Endothelial cell of umbilical vein (primary cell): ENCODE measurements at regions not wholly inside any gene's neighbourhood (a gene's known extent, or its start where the extent isn't known, plus 50 kb on each side); places are given as distances from the start of the nearest gene placed in this dataset.

Source experiments
- BruUV-seq: library from RNA; stranded (reverse); fragments of 400-500 nt; replicated peaks from 2 replicates; lab custom pipeline; 2021; lab: Mats Ljungman, UMichigan
- CTCF ChIA-PET: fragments of 300-600, 350-600 bp; sonication (Branson Sonifier 250); formaldehyde crosslinking; loops from one replicate; lab custom pipeline; 2021; ENCODE audit warnings: antibody characterized with exemption, inconsistent platforms; lab: Charles Lee
- POLR2A ChIA-PET: fragments of 300-600, 350-600 bp; sonication (Branson Sonifier 250); formaldehyde crosslinking; loops from one replicate; lab custom pipeline; 2021; ENCODE audit warnings: antibody characterized with exemption, inconsistent platforms; lab: Charles Lee
- DNase-seq: peaks from one replicate; pipeline ENCODE4 v3.0.0-alpha.2; 2011; ENCODE audit warnings: low read depth, low spot score
- FAIRE-seq: peaks from 2 replicates; lab custom pipeline; 2011; peaks lifted over from hg19 to GRCh38; lab: Jason Lieb, UNC
- H2AFZ ChIP-seq: 2 replicates; pipeline ENCODE4 v1.6.0; 2012; ENCODE audit warnings: low read depth, low read length, control low read depth, inconsistent platforms
- H3K27ac ChIP-seq: 2 replicates; pipeline ENCODE4 v1.5.1; 2011; ENCODE audit warnings: low read depth, mild to moderate bottlenecking, control low read depth, low read length, moderate library complexity; ENCODE audit not compliant: insufficient read depth
- H3K27me3 ChIP-seq, 2 experiments: 2 replicates each; pipeline versions ENCODE4 v1.6.0 to v1.6.1; 2011; ENCODE audit warnings: low read length in 2 of 2, mixed read lengths in 1 of 2; ENCODE audit not compliant: control insufficient read depth in 2 of 2, insufficient read depth in 2 of 2
- H3K36me3 ChIP-seq, 2 experiments: 2 replicates in 1 of 2; 3 replicates in 1 of 2; pipeline ENCODE4 v1.5.1; 2011; ENCODE audit warnings: low read length in 2 of 2, mild to moderate bottlenecking in 1 of 2, moderate library complexity in 1 of 2; ENCODE audit not compliant: control insufficient read depth in 2 of 2, insufficient read depth in 2 of 2; ENCODE audit errors: extremely low read depth in 1 of 2
- H3K4me1 ChIP-seq: 3 replicates; pipeline ENCODE4 v1.5.1; 2011; ENCODE audit warnings: mild to moderate bottlenecking, low read length; ENCODE audit not compliant: control insufficient read depth, insufficient read depth; ENCODE audit errors: extremely low read depth
- H3K4me2 ChIP-seq: 2 replicates; pipeline ENCODE4 v1.6.1; 2011; ENCODE audit warnings: low read length, control low read depth, mixed read lengths; ENCODE audit not compliant: insufficient read depth
- H3K4me3 ChIP-seq, 3 experiments: fragments of 200-600 bp in 1 of 3; sonication (generic), shearing (Covaris generic) in 1 of 3; replicated peaks in 1 of 3; 2 replicates each; pipeline ENCODE4 v1.5.1; 2011 to 2016; ENCODE audit warnings: control low read depth in 3 of 3, low read length in 3 of 3, mild to moderate bottlenecking in 2 of 3, inconsistent platforms in 1 of 3, low read depth in 1 of 3, moderate library complexity in 1 of 3; ENCODE audit not compliant: insufficient read depth in 1 of 3
- H3K79me2 ChIP-seq: 2 replicates; pipeline ENCODE4 v1.6.0; 2012; ENCODE audit warnings: low read length, inconsistent platforms; ENCODE audit not compliant: control insufficient read depth, insufficient read depth
- H3K9ac ChIP-seq: replicated peaks from 2 replicates; pipeline ENCODE3; 2011; ENCODE audit warnings: low read length, control low read depth; ENCODE audit not compliant: insufficient read depth; ENCODE audit errors: extremely low read depth
- H3K9me1 ChIP-seq: replicated peaks from 3 replicates; pipeline ENCODE4 v1.6.0; 2011; ENCODE audit warnings: mild to moderate bottlenecking, low read length; ENCODE audit not compliant: control insufficient read depth, insufficient read depth; ENCODE audit errors: extremely low read depth
- H3K9me3 ChIP-seq: replicated peaks from 2 replicates; pipeline ENCODE4 v1.5.1; 2012; ENCODE audit warnings: low read length, inconsistent platforms; ENCODE audit not compliant: control insufficient read depth, insufficient read depth
- H4K20me1 ChIP-seq: replicated peaks from 2 replicates; pipeline ENCODE3; 2011; ENCODE audit warnings: mild to moderate bottlenecking, low read length; ENCODE audit not compliant: control insufficient read depth, insufficient read depth; ENCODE audit errors: extremely low read depth
- CTCF ChIP-seq, 2 donors: IDR thresholded peaks; 1 replicate in 1 of 2; 2 replicates in 1 of 2; pipeline ENCODE4 v1.5.1; 2011; ENCODE audit warnings: low read length in 2 of 2, mild to moderate bottlenecking in 2 of 2, moderate library complexity in 2 of 2, control low read depth in 1 of 2, inconsistent platforms in 1 of 2, low read depth in 1 of 2; ENCODE audit not compliant: insufficient read depth in 1 of 2; ENCODE audit errors: extremely low read depth in 1 of 2
- EZH2 ChIP-seq: IDR thresholded peaks from 2 replicates; pipeline ENCODE4 v1.6.1; 2012; ENCODE audit warnings: borderline replicate concordance, low read depth, mild to moderate bottlenecking, moderate library complexity, low read length, inconsistent platforms; ENCODE audit not compliant: severe bottlenecking
- FOS ChIP-seq: IDR thresholded peaks from 2 replicates; pipeline ENCODE4 v1.6.1; 2011; ENCODE audit warnings: mild to moderate bottlenecking, low read length, moderate library complexity, borderline replicate concordance; ENCODE audit not compliant: insufficient read depth
- GATA2 ChIP-seq: IDR thresholded peaks from 2 replicates; pipeline ENCODE4 v1.7.0; 2011; ENCODE audit warnings: low read depth, mild to moderate bottlenecking, moderate library complexity, mixed read lengths, low read length; ENCODE audit not compliant: insufficient read length, insufficient read depth
- JUN ChIP-seq: IDR thresholded peaks from 2 replicates; pipeline ENCODE4 v1.6.1; 2011; ENCODE audit warnings: borderline replicate concordance, low read depth; ENCODE audit not compliant: insufficient read length, insufficient read depth
- MAX ChIP-seq: IDR thresholded peaks from 2 replicates; pipeline ENCODE4 v1.6.1; 2011; ENCODE audit not compliant: insufficient read depth, insufficient read length
- MYC ChIP-seq: IDR thresholded peaks from one replicate; pipeline ENCODE4 v1.6.1; 2011; ENCODE audit warnings: mild to moderate bottlenecking, low read depth, low read length
- POLR2A ChIP-seq: IDR thresholded peaks from 2 replicates; pipeline ENCODE4 v1.6.1; 2012; ENCODE audit warnings: low read depth, mild to moderate bottlenecking, control low read depth, low read length
- POLR2AphosphoS5 ChIP-seq: IDR thresholded peaks from 2 replicates; pipeline ENCODE4 v1.6.1; 2012; ENCODE audit warnings: low read depth, mild to moderate bottlenecking, control low read depth, low read length, moderate library complexity; ENCODE audit not compliant: insufficient read depth
- dilution Hi-C: fragments of 300-500 bp; cut with MboI; formaldehyde crosslinking; loops from one replicate; pipeline ENCODE4 v1.15.0; 2019; ENCODE audit warnings: low sequenced_read_pairs; ENCODE audit not compliant: extremely low pct_ligation_motif_present
- intact Hi-C: fragments of 100-400 bp; cut with micrococcal nuclease; formaldehyde crosslinking; loops from one replicate; pipeline ENCODE4 v1.10.0; 2022

- H3K27ac ChIP-seq = no peak overlapping the region
- no peaks in the 10 kb centered on the region for H3K36me3 ChIP-seq
- no peak overlapping the region for H3K4me2 ChIP-seq
- intact Hi-C loops (no loop called here), dilution Hi-C loops (no loop called here)
- POLR2A ChIA-PET = no interaction called here
- CTCF ChIA-PET = no interaction called here
- DNase-seq (no peak), FAIRE-seq (no peak)
- H3K9me3 ChIP-seq = no peaks in the 10 kb centered on the region
- no peak for TF ChIP-seq POLR2AphosphoS5
- TF ChIP-seq CTCF (IDR thresholded peaks at IDR 0.05; ENCODE audit: extremely low read depth in 1 of 2, insufficient read depth in 1 of 2, low read depth in 1 of 2, low read length in 2 of 2) = no peak
- no peak for TF ChIP-seq GATA2
- no peak for TF ChIP-seq FOS
- no peak for TF ChIP-seq EZH2
- TF ChIP-seq MAX = no peak
- TF ChIP-seq MYC = no peak
- no peak for TF ChIP-seq POLR2A
- no peak for TF ChIP-seq JUN
- H3K4me3 ChIP-seq = no peak overlapping the region
- no peak overlapping the region for H2AFZ ChIP-seq
- H3K27me3 ChIP-seq = no peaks in the 10 kb centered on the region
- no peak overlapping the region for H3K9ac ChIP-seq
- no peaks in the 10 kb centered on the region for H3K4me1 ChIP-seq
- no TSS peak for BruUV-seq
- no peaks in the 10 kb centered on the region for H4K20me1 ChIP-seq
- H3K79me2 ChIP-seq = no peaks in the 10 kb centered on the region
- H3K9me1 ChIP-seq = no peaks in the 10 kb centered on the region
These were observed 61.0 kb upstream of the DUSP5 start for GRCh38 chr10:110436554-110437350.
